Astrocyte of the hippocampus (primary cell): ENCODE measurements at regions not wholly inside any gene's neighbourhood (a gene's known extent, or its start where the extent isn't known, plus 50 kb on each side); places are given as distances from the start of the nearest gene placed in this dataset.
"Not testable (repeated sequence)": the region's sequence is repeated elsewhere in the genome, so short reads cannot be mapped to it uniquely, and the experiment has no call there.

ENCODE experiments used
- DNase-seq: peaks from one replicate; pipeline ENCODE4 v3.0.0; 2011; ENCODE audit warnings: low read depth, low spot score

GRCh38 chr1:206404309-206405027 lies 65.8 kb upstream of the IKBKE start:
- not testable (repeated sequence) for DNase-seq

DNA sequence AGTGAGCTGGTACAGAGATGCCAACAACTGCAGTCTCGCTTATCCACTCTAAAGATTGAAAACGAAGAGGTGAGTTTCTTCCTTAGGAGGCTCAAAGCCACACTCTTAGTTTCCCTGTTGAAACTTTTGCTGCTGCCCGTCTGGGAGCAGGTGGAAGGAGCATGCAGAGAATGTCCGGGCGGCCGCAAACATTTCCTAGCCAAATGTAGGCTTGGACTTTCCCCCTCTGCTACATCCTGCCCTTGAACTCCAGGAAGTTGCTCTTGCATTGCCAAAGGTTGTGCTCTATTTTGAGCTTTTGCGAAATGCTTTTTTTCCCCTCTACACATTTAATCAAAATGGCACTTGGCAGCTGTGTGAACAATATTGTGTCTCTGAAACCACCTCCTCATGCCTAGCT lies 65.0 kb upstream of the IKBKE start:
- DNase-seq = not testable (repeated sequence)

- DNase-seq = not testable (repeated sequence)
Measured at GRCh38 chr1:206408371-206409288, 61.6 kb upstream of the IKBKE start.

DNA sequence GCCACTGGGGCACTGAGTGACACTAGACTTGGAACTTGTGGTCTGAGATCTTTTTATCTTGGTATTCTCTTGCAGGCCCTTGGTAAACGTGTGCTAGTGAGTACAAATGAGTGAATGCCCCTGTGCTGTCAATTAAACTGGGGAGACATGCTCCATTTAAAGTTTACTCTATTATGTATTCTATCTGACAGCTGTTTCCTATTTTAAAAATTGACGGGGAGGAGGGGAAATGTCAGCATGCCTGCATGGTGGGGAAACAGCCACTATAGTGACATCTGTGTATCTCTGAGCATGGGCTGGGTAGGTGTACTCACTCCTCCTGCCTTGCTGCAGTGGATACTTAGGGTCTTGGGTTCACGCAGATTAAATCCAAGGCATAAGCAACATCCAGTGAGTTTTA lies 59.0 kb upstream of the IKBKE start:
- DNase-seq = no peak

DNA sequence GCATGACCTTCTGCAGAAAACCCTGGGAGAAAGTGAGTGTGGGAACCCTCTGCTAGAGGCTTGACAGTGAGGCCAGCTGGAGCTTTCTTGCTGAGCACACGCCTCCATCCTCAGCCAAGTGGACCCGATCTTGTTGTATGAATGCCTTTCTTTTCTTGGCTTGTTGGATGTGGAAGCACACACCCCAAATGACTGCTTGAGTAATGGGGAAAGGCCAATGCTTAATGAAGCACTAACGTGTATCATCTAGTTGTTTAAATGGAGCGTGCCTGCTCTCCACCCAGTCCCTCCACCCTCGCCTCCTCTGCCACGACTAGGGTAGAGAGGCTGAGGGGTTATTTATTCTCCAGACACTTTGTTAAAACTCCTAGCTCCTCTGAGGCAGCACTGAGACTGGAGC lies 54.3 kb upstream of the IKBKE start:
- no peak for DNase-seq

GRCh38 chr1:206417774-206418614 lies 52.3 kb upstream of the IKBKE start:
- DNase-seq = no peak

GRCh38 chr1:206419250-206419649 lies 51.0 kb upstream of the IKBKE start:
- no peak for DNase-seq

GRCh38 chr1:206419783-206420182 lies 50.5 kb upstream of the IKBKE start:
- peak; percentile 44 for DNase-seq

DNA sequence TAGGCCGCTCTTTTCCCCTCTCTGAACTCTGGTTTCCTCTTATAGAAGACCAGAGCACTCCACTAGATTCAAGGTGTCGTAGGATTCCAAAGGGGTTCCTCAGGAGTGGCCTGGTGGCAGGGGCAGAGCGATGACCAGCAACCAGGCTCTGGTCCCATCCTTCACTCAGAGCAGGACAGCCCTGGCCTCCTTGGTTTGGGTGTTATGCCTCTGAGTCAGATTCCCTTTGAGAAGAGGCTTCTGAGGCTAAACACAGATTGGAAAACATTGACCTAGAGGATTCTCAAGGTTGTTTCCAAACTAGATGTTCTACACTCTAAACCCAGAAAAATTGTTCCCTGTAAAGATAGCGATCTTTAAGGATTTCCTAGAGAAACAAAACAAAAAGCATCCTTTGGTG lies 49.8 kb upstream of the IKBKE start:
- no peak for DNase-seq
